ENCODE measurements at regions not wholly inside any gene's neighbourhood (a gene's known extent, or its start where the extent isn't known, plus 50 kb on each side); places are given as distances from the start of the nearest gene placed in this dataset.

DNA sequence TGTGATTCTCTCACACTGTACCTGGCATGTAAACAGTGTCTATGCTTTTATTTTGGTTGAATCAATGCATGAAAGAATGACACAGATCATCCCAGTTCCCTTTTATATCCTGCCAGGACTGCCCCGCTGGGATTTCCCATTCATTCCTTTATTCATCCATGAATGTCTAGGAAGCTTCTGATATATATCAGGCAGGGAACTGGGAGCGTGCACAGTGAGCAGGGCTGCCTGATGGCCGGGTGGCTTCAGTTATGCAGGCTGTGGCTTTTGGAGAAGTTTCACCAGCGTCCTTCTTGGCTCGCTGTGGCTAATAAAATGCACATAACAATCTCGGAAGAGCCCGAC lies 789.0 kb downstream of the TBC1D22A start:
- TF ChIP-seq, protein P1, sequence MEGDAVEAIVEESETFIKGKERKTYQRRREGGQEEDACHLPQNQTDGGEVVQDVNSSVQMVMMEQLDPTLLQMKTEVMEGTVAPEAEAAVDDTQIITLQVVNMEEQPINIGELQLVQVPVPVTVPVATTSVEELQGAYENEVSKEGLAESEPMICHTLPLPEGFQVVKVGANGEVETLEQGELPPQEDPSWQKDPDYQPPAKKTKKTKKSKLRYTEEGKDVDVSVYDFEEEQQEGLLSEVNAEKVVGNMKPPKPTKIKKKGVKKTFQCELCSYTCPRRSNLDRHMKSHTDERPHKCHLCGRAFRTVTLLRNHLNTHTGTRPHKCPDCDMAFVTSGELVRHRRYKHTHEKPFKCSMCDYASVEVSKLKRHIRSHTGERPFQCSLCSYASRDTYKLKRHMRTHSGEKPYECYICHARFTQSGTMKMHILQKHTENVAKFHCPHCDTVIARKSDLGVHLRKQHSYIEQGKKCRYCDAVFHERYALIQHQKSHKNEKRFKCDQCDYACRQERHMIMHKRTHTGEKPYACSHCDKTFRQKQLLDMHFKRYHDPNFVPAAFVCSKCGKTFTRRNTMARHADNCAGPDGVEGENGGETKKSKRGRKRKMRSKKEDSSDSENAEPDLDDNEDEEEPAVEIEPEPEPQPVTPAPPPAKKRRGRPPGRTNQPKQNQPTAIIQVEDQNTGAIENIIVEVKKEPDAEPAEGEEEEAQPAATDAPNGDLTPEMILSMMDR (tag by site-specific recombination; IDR thresholded peaks at IDR 0.05), result no peak
- TF ChIP-seq REPIN1 (tag by site-specific recombination; IDR thresholded peaks at IDR 0.05; ENCODE audit: low read depth) (no peak), ZBTB17 (tag by site-specific recombination; IDR thresholded peaks at IDR 0.05) (no peak), ZNF391 (tag by site-specific recombination; IDR thresholded peaks at IDR 0.05; ENCODE audit: borderline replicate concordance, low read depth) (no peak), ZNF660 (tag by site-specific recombination; IDR thresholded peaks at IDR 0.05) (no peak), ZBTB7A (tag by site-specific recombination; IDR thresholded peaks at IDR 0.05; ENCODE audit: low read depth) (no peak)
- TF ChIP-seq, protein P2, sequence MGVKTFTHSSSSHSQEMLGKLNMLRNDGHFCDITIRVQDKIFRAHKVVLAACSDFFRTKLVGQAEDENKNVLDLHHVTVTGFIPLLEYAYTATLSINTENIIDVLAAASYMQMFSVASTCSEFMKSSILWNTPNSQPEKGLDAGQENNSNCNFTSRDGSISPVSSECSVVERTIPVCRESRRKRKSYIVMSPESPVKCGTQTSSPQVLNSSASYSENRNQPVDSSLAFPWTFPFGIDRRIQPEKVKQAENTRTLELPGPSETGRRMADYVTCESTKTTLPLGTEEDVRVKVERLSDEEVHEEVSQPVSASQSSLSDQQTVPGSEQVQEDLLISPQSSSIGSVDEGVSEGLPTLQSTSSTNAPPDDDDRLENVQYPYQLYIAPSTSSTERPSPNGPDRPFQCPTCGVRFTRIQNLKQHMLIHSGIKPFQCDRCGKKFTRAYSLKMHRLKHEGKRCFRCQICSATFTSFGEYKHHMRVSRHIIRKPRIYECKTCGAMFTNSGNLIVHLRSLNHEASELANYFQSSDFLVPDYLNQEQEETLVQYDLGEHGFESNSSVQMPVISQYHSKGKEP (tag by site-specific recombination; IDR thresholded peaks at IDR 0.05), result no peak
- TF ChIP-seq, protein P3, sequence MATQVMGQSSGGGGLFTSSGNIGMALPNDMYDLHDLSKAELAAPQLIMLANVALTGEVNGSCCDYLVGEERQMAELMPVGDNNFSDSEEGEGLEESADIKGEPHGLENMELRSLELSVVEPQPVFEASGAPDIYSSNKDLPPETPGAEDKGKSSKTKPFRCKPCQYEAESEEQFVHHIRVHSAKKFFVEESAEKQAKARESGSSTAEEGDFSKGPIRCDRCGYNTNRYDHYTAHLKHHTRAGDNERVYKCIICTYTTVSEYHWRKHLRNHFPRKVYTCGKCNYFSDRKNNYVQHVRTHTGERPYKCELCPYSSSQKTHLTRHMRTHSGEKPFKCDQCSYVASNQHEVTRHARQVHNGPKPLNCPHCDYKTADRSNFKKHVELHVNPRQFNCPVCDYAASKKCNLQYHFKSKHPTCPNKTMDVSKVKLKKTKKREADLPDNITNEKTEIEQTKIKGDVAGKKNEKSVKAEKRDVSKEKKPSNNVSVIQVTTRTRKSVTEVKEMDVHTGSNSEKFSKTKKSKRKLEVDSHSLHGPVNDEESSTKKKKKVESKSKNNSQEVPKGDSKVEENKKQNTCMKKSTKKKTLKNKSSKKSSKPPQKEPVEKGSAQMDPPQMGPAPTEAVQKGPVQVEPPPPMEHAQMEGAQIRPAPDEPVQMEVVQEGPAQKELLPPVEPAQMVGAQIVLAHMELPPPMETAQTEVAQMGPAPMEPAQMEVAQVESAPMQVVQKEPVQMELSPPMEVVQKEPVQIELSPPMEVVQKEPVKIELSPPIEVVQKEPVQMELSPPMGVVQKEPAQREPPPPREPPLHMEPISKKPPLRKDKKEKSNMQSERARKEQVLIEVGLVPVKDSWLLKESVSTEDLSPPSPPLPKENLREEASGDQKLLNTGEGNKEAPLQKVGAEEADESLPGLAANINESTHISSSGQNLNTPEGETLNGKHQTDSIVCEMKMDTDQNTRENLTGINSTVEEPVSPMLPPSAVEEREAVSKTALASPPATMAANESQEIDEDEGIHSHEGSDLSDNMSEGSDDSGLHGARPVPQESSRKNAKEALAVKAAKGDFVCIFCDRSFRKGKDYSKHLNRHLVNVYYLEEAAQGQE (tag by site-specific recombination; IDR thresholded peaks at IDR 0.05), result no peak
- TF ChIP-seq, protein P4, sequence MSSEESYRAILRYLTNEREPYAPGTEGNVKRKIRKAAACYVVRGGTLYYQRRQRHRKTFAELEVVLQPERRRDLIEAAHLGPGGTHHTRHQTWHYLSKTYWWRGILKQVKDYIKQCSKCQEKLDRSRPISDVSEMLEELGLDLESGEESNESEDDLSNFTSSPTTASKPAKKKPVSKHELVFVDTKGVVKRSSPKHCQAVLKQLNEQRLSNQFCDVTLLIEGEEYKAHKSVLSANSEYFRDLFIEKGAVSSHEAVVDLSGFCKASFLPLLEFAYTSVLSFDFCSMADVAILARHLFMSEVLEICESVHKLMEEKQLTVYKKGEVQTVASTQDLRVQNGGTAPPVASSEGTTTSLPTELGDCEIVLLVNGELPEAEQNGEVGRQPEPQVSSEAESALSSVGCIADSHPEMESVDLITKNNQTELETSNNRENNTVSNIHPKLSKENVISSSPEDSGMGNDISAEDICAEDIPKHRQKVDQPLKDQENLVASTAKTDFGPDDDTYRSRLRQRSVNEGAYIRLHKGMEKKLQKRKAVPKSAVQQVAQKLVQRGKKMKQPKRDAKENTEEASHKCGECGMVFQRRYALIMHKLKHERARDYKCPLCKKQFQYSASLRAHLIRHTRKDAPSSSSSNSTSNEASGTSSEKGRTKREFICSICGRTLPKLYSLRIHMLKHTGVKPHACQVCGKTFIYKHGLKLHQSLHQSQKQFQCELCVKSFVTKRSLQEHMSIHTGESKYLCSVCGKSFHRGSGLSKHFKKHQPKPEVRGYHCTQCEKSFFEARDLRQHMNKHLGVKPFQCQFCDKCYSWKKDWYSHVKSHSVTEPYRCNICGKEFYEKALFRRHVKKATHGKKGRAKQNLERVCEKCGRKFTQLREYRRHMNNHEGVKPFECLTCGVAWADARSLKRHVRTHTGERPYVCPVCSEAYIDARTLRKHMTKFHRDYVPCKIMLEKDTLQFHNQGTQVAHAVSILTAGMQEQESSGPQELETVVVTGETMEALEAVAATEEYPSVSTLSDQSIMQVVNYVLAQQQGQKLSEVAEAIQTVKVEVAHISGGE (tag by site-specific recombination; conservative IDR thresholded peaks at IDR 0.05; ENCODE audit: low read depth), result no peak
